ENCODE measurements at regions not wholly inside any gene's neighbourhood (a gene's known extent, or its start where the extent isn't known, plus 50 kb on each side); places are given as distances from the start of the nearest gene placed in this dataset.

DNA sequence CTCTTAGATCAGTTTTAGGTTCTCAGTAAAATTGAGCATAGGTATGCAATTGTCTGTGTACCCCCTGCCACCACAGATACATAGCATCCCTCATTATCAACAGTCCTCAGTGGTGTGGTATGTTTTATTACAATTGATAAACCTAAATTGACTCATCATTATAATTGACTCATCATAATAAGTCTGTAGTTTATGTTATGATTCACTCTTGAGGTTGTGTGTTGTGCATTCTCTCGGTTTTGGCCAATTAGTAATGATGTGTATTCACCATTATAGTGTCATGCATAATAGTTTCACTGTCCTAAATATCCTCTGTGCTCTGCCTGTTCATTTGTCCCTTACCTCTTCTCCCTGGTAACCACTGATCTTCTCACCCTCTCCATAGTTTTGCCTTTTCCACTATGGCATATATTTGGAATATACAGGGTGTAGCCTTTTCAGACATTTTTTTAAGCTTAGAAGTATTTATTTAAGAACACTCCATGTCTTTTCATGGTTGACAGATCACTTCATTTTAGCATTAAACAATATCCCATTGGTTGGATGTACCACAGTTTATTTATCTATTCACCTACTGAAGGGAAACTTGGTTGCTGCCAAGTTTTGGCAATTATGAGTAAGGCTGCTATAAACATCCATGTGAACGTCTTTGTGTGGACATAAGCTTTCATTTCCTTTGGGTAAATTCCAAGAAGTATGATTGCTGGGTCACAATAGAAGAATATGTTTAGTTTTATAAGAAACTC, 1620.6 kb upstream of the MIR17HG start:
- Histone ChIP-seq H3K27ac (no peak overlapping the region), H3K36me3 (no peaks in the 10 kb centered on the region), H3K9me3 (no peaks in the 10 kb centered on the region), H3K27me3 (no peaks in the 10 kb centered on the region), H3K4me1 (no peaks in the 10 kb centered on the region), H3K4me3 (no peak overlapping the region)
- TF ChIP-seq, protein P1, sequence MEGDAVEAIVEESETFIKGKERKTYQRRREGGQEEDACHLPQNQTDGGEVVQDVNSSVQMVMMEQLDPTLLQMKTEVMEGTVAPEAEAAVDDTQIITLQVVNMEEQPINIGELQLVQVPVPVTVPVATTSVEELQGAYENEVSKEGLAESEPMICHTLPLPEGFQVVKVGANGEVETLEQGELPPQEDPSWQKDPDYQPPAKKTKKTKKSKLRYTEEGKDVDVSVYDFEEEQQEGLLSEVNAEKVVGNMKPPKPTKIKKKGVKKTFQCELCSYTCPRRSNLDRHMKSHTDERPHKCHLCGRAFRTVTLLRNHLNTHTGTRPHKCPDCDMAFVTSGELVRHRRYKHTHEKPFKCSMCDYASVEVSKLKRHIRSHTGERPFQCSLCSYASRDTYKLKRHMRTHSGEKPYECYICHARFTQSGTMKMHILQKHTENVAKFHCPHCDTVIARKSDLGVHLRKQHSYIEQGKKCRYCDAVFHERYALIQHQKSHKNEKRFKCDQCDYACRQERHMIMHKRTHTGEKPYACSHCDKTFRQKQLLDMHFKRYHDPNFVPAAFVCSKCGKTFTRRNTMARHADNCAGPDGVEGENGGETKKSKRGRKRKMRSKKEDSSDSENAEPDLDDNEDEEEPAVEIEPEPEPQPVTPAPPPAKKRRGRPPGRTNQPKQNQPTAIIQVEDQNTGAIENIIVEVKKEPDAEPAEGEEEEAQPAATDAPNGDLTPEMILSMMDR (IDR thresholded peaks at IDR 0.05): no peak
- intact Hi-C loops (cut with DNase I): no loop called here
- DNase-seq (ENCODE audit: low spot score in 2 of 2): no peak

DNA sequence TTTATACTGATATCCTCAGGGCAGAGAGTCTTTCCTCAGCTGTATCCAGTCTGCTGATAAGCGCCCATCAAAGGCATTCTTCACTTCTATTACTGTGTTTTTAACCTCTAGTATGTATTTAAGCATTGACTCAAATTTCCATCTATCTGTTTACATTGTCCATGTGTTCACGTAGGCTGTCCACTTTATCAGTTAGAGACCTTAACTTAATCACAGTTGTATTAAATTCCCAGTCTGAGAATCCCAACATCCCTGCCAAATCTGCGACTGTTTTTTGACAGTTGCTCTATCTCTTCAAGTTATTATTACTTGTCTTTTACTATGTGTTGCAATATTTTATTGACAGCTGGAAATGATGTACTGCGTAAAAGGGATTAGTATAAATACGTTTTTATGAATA, 1613.7 kb upstream of the MIR17HG start:
- Histone ChIP-seq H3K9me3 (no peaks in the 10 kb centered on the region), H3K4me1 (no peaks in the 10 kb centered on the region), H3K36me3 (no peaks in the 10 kb centered on the region), H3K27me3 (no peaks in the 10 kb centered on the region), H3K27ac (no peak overlapping the region), H3K4me3 (no peak overlapping the region)
- no peak for DNase-seq (ENCODE audit: low spot score in 2 of 2)
- TF ChIP-seq, protein P1 (IDR thresholded peaks at IDR 0.05): no peak
- intact Hi-C loops (cut with DNase I): no loop called here

DNA sequence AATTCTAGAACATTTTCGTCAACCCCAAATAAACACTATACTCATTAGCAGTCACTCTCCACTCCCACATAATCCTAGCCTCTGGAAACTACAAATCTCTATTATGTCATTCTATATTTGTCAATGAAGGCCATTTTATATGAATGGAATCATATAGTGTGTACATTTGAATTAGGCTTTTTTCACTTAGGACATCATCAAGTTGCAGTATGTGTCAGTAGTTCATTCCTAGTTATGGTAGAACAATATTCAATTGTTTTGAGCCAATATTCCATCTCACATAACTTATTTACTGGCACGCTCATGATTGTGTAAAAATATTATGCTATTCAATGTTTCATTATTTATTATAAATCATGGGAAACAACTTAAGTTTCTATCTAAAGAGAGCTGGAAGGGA, 1610.4 kb upstream of the MIR17HG start:
- Histone ChIP-seq H3K4me3 (no peak overlapping the region), H3K4me1 (no peaks in the 10 kb centered on the region), H3K27ac (no peak overlapping the region), H3K36me3 (no peaks in the 10 kb centered on the region), H3K27me3 (no peaks in the 10 kb centered on the region), H3K9me3 (no peaks in the 10 kb centered on the region)
- intact Hi-C loops (cut with DNase I): no loop called here
- TF ChIP-seq, protein P1 (IDR thresholded peaks at IDR 0.05): no peak
- no peak for DNase-seq (ENCODE audit: low spot score in 2 of 2)

DNA sequence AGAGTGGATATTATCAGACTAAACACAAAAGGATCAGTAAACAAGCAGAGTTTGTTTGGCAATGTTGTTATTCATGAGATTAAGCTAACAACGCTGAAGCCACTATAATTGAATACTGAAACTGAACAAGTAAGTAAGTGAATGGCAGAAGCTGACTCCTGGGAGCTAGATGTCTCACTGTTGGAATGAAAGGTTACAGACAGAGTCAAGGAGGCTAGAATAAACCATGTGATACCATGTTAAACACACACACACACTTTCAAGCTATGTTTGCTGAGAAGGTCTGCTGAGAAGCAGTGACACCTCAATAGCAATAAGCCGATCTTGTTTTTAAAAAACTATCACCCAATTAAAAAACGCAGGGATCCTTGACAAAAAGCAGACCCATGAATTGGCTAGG, 1609.4 kb upstream of the MIR17HG start:
- Histone ChIP-seq H3K4me1 (no peaks in the 10 kb centered on the region), H3K27me3 (no peaks in the 10 kb centered on the region), H3K36me3 (no peaks in the 10 kb centered on the region), H3K9me3 (no peaks in the 10 kb centered on the region), H3K27ac (no peak overlapping the region), H3K4me3 (no peak overlapping the region)
- intact Hi-C loops (cut with DNase I): no loop called here
- DNase-seq (ENCODE audit: low spot score in 2 of 2): no peak
- TF ChIP-seq, protein P1 (IDR thresholded peaks at IDR 0.05): no peak

DNA sequence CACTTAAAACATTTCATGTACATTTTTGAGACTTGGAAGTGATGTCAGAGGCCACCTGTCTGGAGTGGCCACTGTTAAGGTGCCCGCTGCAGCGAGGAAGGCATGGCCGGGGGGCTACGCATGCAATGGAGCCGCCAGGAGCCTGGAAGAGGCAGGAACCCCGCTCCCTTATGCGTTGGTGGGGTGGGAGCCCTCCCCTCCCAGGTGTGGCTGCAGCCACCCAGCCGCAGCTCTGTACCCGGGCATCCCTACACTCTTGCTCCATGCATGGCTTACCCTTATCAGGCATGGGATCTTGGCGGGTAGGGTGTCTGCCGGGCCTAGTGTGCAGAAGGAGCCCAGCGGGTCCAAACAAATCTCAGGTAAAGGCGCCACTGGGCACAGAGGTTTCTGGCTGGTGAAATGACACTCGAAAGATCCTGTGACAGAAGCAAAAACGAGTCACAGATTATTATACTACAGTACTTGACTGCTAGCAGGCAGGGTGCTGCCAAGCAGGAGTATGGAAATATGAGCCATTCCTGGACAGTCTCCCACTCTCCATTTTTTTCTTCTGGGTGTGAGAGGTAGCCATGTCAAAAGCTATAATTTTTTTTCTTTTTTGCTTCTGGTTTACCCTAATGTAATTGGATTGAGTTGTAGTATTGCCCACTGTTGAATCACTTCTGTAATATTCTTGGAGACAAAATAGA, 1606.3 kb upstream of the MIR17HG start:
- no peaks in the 10 kb centered on the region for H3K9me3 ChIP-seq
- H3K4me1 ChIP-seq: no peaks in the 10 kb centered on the region
- no peak overlapping the region for H3K27ac ChIP-seq
- TF ChIP-seq, protein P1 (IDR thresholded peaks at IDR 0.05): no peak
- no peak overlapping the region for H3K4me3 ChIP-seq
- H3K36me3 ChIP-seq: no peaks in the 10 kb centered on the region
- intact Hi-C loops (cut with DNase I): no loop called here
- no peaks in the 10 kb centered on the region for H3K27me3 ChIP-seq
- DNase-seq (ENCODE audit: low spot score in 2 of 2): no peak
